ENCODE measurements at regions not wholly inside any gene's neighbourhood (a gene's known extent, or its start where the extent isn't known, plus 50 kb on each side); places are given as distances from the start of the nearest gene placed in this dataset.

- no peak overlapping the region for H3K4me3 ChIP-seq (ENCODE audit: control insufficient read depth, low read depth, low read length)
- DNase-seq (ENCODE audit: low read depth): no peak
- TF ChIP-seq, protein P1, sequence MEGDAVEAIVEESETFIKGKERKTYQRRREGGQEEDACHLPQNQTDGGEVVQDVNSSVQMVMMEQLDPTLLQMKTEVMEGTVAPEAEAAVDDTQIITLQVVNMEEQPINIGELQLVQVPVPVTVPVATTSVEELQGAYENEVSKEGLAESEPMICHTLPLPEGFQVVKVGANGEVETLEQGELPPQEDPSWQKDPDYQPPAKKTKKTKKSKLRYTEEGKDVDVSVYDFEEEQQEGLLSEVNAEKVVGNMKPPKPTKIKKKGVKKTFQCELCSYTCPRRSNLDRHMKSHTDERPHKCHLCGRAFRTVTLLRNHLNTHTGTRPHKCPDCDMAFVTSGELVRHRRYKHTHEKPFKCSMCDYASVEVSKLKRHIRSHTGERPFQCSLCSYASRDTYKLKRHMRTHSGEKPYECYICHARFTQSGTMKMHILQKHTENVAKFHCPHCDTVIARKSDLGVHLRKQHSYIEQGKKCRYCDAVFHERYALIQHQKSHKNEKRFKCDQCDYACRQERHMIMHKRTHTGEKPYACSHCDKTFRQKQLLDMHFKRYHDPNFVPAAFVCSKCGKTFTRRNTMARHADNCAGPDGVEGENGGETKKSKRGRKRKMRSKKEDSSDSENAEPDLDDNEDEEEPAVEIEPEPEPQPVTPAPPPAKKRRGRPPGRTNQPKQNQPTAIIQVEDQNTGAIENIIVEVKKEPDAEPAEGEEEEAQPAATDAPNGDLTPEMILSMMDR (IDR thresholded peaks at IDR 0.05; ENCODE audit: control insufficient read depth, insufficient read depth, low read depth, low read length, missing control alignments): no peak
Observed at GRCh38 chr7:93830141-93830925, 60.2 kb downstream of the TFPI2 start.

DNA sequence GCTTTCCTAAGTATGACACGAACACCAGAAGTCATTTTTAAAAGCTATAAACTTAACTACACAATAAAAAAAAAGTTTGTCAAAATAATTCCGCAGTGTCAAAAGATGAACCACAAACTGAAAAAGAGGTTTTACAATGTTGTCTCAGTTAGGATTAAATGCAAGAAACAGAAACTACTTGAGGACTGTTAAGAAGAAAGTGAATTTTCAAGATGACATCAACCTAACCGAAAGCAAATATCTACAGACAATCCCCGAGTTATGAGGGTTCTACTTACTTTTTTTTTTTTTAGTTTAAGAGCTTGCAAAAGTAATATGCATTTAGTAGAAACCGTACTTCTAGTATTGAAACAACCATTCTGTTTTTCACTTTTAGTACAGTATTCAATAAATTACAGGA lies 62.3 kb downstream of the TFPI2 start:
- TF ChIP-seq, protein P1 (IDR thresholded peaks at IDR 0.05; ENCODE audit: control insufficient read depth, insufficient read depth, low read depth, low read length, missing control alignments): no peak
- H3K4me3 ChIP-seq (ENCODE audit: control insufficient read depth, low read depth, low read length): no peak overlapping the region
- no peak for DNase-seq (ENCODE audit: low read depth)

- peak; percentile 16 for DNase-seq (ENCODE audit: low read depth)
- H3K4me3 ChIP-seq (ENCODE audit: control insufficient read depth, low read depth, low read length): no peak overlapping the region
- TF ChIP-seq, protein P1 (IDR thresholded peaks at IDR 0.05; ENCODE audit: control insufficient read depth, insufficient read depth, low read depth, low read length, missing control alignments): no peak
Observed at GRCh38 chr7:93823621-93824020, 66.9 kb downstream of the TFPI2 start.

DNA sequence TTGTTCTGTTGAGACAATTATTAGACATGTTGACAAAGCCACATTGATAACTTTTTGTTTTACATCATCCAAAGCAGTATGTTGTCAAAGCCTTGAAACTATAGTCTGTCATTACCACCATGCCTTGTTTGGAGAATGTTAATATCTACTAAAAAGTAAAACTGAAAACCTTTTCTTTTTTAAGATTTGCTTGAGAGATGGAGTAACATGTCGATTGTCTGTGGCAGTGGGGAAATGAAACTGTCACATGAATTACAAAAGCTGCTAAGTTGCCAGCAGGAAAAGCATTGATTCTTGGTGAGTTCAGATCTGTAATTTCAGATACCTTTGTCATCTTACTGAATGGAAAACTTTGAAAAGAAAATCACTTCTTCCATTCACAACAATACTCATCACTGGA lies 69.1 kb downstream of the TFPI2 start:
- no peak for DNase-seq (ENCODE audit: low read depth)
- TF ChIP-seq, protein P1 (IDR thresholded peaks at IDR 0.05; ENCODE audit: control insufficient read depth, insufficient read depth, low read depth, low read length, missing control alignments): no peak
- H3K4me3 ChIP-seq (ENCODE audit: control insufficient read depth, low read depth, low read length): no peak overlapping the region

- TF ChIP-seq, protein P1 (IDR thresholded peaks at IDR 0.05; ENCODE audit: control insufficient read depth, insufficient read depth, low read depth, low read length, missing control alignments): no peak
- DNase-seq (ENCODE audit: low read depth): no peak
Observed at GRCh38 chr7:93819699-93820098, 70.9 kb downstream of the TFPI2 start.

GRCh38 chr7:93817526-93817925 lies 73.0 kb downstream of the TFPI2 start:
- TF ChIP-seq, protein P1 (IDR thresholded peaks at IDR 0.05; ENCODE audit: control insufficient read depth, insufficient read depth, low read depth, low read length, missing control alignments): no peak
- no peak for DNase-seq (ENCODE audit: low read depth)
- no peak overlapping the region for H3K4me3 ChIP-seq (ENCODE audit: control insufficient read depth, low read depth, low read length)

More at GRCh38 chr7:93819699-93820098, 70.9 kb downstream of the TFPI2 start:
- no peak overlapping the region for H3K4me3 ChIP-seq (ENCODE audit: control insufficient read depth, low read depth, low read length)
